Gastroesophageal sphincter (tissue), 4 donors: ENCODE measurements at regions not wholly inside any gene's neighbourhood (a gene's known extent, or its start where the extent isn't known, plus 50 kb on each side); places are given as distances from the start of the nearest gene placed in this dataset.

Experiments
- ATAC-seq: fragments of 150-250 bp; one replicate; pipeline ENCODE4 v1.9.1; 2016; ENCODE audit warnings: mild to moderate bottlenecking, moderate library complexity
- H3K27ac ChIP-seq, 4 donors: fragments of 200-600 bp; sonication (generic) in 3 of 4; 1 replicate in 3 of 4; 2 replicates in 1 of 4; pipeline ENCODE4 v1.5.1; 2016 to 2019
- H3K27me3 ChIP-seq: fragments of 200-600 bp; sonication (generic); one replicate; pipeline ENCODE4 v1.5.1; 2019
- H3K36me3 ChIP-seq, 2 donors: fragments of 200-600 bp; sonication (generic); one replicate each; pipeline ENCODE4 v1.5.1; 2019; ENCODE audit warnings: control low read depth in 1 of 2
- H3K4me1 ChIP-seq, 3 donors: fragments of 200-600 bp; sonication (generic); 1 replicate in 2 of 3; 2 replicates in 1 of 3; pipeline ENCODE4 v1.5.1; 2016 to 2019; ENCODE audit warnings: control low read depth in 2 of 3
- H3K4me3 ChIP-seq, 2 donors: fragments of 200-600 bp; sonication (generic); one replicate each; pipeline ENCODE4 v1.5.1; 2019; ENCODE audit warnings: mild to moderate bottlenecking in 1 of 2, moderate library complexity in 1 of 2
- H3K9me3 ChIP-seq, 3 donors: fragments of 200-600 bp; sonication (generic); one replicate each; pipeline ENCODE4 v1.5.1; 2017 to 2019; ENCODE audit warnings: control low read depth in 2 of 3
- CTCF ChIP-seq, 4 experiments: fragments of 200-600 bp in 2 of 4; fragments of 450-650 bp in 2 of 4; sonication (generic) in 1 of 4; IDR thresholded peaks; one replicate each; pipeline ENCODE4 v1.5.1; 2017 to 2019; ENCODE audit warnings: antibody characterized with exemption in 4 of 4, mild to moderate bottlenecking in 2 of 4, moderate library complexity in 2 of 4
- EP300 ChIP-seq: sonication (generic); formaldehyde crosslinking; IDR thresholded peaks from one replicate; pipeline ENCODE4 v1.6.1; 2017; ENCODE audit warnings: antibody characterized with exemption, mild to moderate bottlenecking
- POLR2A ChIP-seq, 2 donors: fragments of 450-650 bp; IDR thresholded peaks; one replicate each; pipeline ENCODE4 v1.6.1; 2017; ENCODE audit warnings: antibody characterized with exemption in 2 of 2, mild to moderate bottlenecking in 2 of 2, moderate library complexity in 1 of 2
- POLR2AphosphoS5 ChIP-seq: sonication (generic); formaldehyde crosslinking; IDR thresholded peaks from one replicate; pipeline ENCODE4 v1.6.1; 2017; ENCODE audit warnings: antibody characterized with exemption
- WGBS, 2 donors: methylation state at CpG; one replicate each; pipeline ENCODE4 v1.1.5; 2018; ENCODE audit warnings: low coverage in 1 of 2; 5-methylcytosine and 5-hydroxymethylcytosine counted together

GRCh38 chr2:160660741-160661140 lies 167.1 kb upstream of the RBMS1 start:
- ATAC-seq: no peak
- TF ChIP-seq POLR2AphosphoS5 (no peak), POLR2A (IDR thresholded peaks at IDR 0.05) (no peak), EP300 (no peak), CTCF (IDR thresholded peaks at IDR 0.05) (no peak)
- H3K9me3 ChIP-seq: no peaks in the 10 kb centered on the region

GRCh38 chr2:160664603-160665140 lies 171.1 kb upstream of the RBMS1 start:
- Histone ChIP-seq H3K27ac (peak overlapping the region in 3 of 4 donors; percentile 28 to 82 (median 77)), H3K4me3 (no peak overlapping the region), H3K4me1 (peaks cover 0 to 25% (median 15%) of the 10 kb centered on the region in 3 donors), H3K27me3 (no peaks in the 10 kb centered on the region), H3K9me3 (no peaks in the 10 kb centered on the region), H3K36me3 (no peaks in the 10 kb centered on the region)
- WGBS, 2 donors: 75 to 81% methylated on average over 2 of the region's 2 CpGs
- TF ChIP-seq POLR2A (IDR thresholded peaks at IDR 0.05): no peak
- ATAC-seq: no peak

More at GRCh38 chr2:160660741-160661140, 167.1 kb upstream of the RBMS1 start:
- no peak overlapping the region for H3K4me3 ChIP-seq
- H3K27me3 ChIP-seq: no peaks in the 10 kb centered on the region
- no peaks in the 10 kb centered on the region for H3K36me3 ChIP-seq
- no peak overlapping the region for H3K27ac ChIP-seq
- 51 to 77% methylated on average over 2 of the region's 2 CpGs for WGBS, 2 donors
- peaks cover 0 to 11% (median 0%) of the 10 kb centered on the region in 3 donors for H3K4me1 ChIP-seq

GRCh38 chr2:160666154-160667060 lies 172.8 kb upstream of the RBMS1 start:
- Histone ChIP-seq H3K27ac (peak overlapping the region; percentile 77 to 85 (median 83)), H3K9me3 (no peaks in the 10 kb centered on the region), H3K27me3 (no peaks in the 10 kb centered on the region), H3K4me1 (peaks cover 0 to 25% (median 15%) of the 10 kb centered on the region in 3 donors), H3K4me3 (peak overlapping the region; percentile 3 to 10), H3K36me3 (no peaks in the 10 kb centered on the region)
- ATAC-seq: peak; percentile 97
- 0 to 5% methylated on average over 5 of the region's 5 CpGs for WGBS, 2 donors
- TF ChIP-seq POLR2A (IDR thresholded peaks at IDR 0.05) (no peak), POLR2AphosphoS5 (peak; percentile 94), EP300 (no peak), CTCF (IDR thresholded peaks at IDR 0.05) (no peak)

GRCh38 chr2:160667811-160668210 lies 174.2 kb upstream of the RBMS1 start:
- H3K27ac ChIP-seq: peak overlapping the region; percentile 77 to 85 (median 83)
- ATAC-seq: no peak
- TF ChIP-seq POLR2A (IDR thresholded peaks at IDR 0.05): no peak
- TF ChIP-seq EP300: no peak
- no peak for TF ChIP-seq CTCF (IDR thresholded peaks at IDR 0.05)
- no peak for TF ChIP-seq POLR2AphosphoS5

GRCh38 chr2:160670618-160671017 lies 177.0 kb upstream of the RBMS1 start:
- ATAC-seq: no peak
- Histone ChIP-seq H3K27ac (no peak overlapping the region), H3K9me3 (no peaks in the 10 kb centered on the region), H3K27me3 (no peaks in the 10 kb centered on the region), H3K36me3 (no peaks in the 10 kb centered on the region), H3K4me3 (no peak overlapping the region), H3K4me1 (peaks cover 0 to 23% (median 15%) of the 10 kb centered on the region in 3 donors)
- WGBS, 2 donors: 89 to 100% methylated on average over 4 to 5 of the region's 5 CpGs
- TF ChIP-seq POLR2AphosphoS5 (no peak), CTCF (IDR thresholded peaks at IDR 0.05) (no peak), POLR2A (IDR thresholded peaks at IDR 0.05) (no peak), EP300 (no peak)

More at GRCh38 chr2:160667811-160668210, 174.2 kb upstream of the RBMS1 start:
- H3K27me3 ChIP-seq: no peaks in the 10 kb centered on the region
- H3K4me1 ChIP-seq: peaks cover 0 to 25% (median 15%) of the 10 kb centered on the region in 3 donors
- H3K9me3 ChIP-seq: no peaks in the 10 kb centered on the region
- H3K36me3 ChIP-seq: no peaks in the 10 kb centered on the region
- H3K4me3 ChIP-seq: no peak overlapping the region
